Urothelium cell line (cell line): ENCODE measurements at regions not wholly inside any gene's neighbourhood (a gene's known extent, or its start where the extent isn't known, plus 50 kb on each side); places are given as distances from the start of the nearest gene placed in this dataset.

Experiments
- DNase-seq: peaks from one replicate; pipeline ENCODE4 v3.0.0; 2011; ENCODE audit warnings: low spot score, mixed read lengths
- FAIRE-seq: peaks from 2 replicates; lab custom pipeline; 2011; peaks lifted over from hg19 to GRCh38; lab: Jason Lieb, UNC

- FAIRE-seq (no peak), DNase-seq (no peak)
These were observed 202.5 kb upstream of the DUSP10 start for GRCh38 chr1:221944247-221944870.

DNA sequence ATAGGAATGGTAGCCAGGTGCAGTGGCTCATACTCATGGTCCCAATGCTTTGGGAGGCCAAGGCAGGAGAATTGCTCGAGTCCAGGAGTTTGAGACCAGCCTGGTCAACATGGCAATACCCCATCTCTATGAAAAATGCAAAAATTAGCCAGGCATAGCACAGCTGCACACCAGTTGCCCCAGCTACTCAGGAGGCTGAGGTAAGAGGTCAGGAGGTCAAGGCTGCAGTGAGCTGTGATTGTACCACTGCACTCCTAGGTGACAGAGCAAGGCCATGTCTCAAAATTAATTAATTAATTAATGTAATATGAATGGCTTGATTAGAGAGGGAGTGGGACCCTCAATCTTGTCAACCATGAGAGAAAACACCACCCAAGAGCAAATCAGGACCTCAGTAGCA lies 198.7 kb upstream of the DUSP10 start:
- DNase-seq = no peak
- no peak for FAIRE-seq

GRCh38 chr1:221939607-221940006 lies 197.7 kb upstream of the DUSP10 start:
- FAIRE-seq (no peak), DNase-seq (no peak)

DNA sequence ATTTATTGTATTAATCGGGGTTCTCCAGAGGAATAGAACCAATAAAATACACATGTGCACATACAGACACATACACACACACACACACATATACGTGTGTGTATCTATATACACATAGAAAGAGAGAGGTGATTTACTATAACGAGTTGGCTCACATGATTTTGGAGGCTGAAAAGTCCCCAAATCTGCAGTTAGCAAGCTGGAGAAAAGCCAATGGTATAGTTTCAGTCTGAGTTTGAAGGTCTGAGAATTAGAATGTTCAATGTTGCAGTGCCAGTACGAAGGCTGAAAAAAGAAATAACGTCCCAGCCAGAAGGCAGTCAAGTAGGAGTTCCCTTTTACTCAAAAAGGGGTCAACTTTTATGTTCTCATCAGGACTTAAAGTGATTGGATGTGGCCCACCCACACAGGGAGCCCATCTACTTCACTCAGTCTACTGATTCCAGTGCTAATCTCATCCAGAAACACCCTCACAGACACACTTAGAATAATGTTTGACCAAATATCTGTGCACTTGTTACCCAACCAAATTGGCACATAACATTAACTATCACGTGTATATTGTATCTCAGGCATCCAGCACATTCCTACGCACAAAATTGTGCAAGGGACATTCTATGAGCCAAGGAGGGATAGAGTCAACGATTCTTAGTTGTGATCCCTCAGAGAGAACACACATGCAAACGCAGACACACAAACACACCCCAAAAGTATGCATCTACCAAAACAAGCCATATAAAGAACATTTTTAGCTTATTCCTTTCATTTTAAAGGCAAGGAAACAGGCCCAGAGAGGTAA lies 195.5 kb upstream of the DUSP10 start:
- FAIRE-seq (no peak), DNase-seq (no peak)

DNA sequence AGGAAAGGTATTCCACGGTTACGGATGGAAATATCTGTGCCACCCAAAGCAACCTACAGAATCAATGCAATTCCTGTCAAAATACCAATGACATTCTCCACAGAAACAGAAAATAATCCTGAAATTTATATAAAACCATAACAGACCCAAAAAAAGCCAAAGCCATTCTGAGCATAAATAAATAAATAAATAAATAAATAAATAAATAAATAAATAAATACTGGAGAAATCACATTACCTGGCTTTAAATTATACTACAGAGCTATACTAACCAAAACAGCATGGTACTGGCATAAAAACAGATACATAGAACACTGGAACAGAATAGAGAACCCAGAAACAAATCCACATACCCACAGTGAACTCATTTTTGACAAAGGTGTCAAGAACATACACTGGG lies 191.9 kb upstream of the DUSP10 start:
- FAIRE-seq (no peak), DNase-seq (no peak)

- DNase-seq (no peak), FAIRE-seq (no peak)
These were observed 184.6 kb upstream of the DUSP10 start for GRCh38 chr1:221926441-221926840.

DNA sequence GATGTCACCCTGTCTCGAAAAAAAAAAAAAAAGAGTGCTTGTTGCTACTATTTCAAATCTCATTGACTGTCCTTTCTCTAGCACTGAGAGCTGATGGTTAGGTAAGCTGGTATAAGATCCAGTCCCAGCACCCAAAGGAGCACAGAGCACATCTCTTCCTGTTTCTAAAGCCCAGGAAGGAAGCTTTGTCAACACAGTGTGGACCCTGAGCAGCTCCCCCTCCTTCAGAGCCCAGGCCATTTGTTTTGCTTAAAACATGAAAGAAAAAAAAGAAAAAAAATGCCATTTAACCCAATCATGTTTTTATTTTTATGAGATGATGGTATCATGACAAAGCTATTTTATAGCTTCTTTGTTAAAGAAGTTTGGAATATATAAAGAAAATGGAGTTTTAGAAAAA lies 184.1 kb upstream of the DUSP10 start:
- DNase-seq (no peak), FAIRE-seq (no peak)

DNA sequence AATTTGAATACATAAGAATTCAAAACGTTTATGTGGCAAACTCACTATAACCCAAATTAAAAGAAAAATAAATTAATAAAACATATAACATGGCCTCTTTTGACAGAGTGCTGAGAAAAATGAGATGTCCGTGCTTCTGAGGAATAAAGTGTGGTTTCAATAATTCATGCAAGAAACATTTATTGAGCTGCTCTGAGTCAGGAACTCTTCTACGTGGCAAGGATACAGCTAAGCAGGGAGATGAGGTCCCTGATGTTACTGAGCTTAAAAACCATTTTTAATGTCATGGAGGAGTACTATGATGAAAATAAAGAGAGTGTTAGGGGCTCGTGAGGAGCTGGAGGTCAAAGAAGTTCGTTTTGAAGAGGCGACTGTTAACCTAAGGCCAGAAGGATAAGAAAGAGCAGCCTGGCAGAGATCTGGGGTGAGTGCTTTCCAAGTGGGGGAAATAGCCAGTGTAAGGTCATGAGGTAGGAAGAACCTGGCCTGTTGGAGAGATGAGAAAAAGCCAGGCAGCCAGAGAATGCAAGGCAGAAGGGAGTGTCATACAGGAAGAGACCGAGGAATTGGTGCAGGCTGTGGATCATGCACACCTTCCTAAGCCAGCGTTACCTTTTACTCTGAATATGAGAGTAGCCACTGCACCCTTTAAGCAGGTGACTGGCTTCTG lies 182.2 kb upstream of the DUSP10 start:
- DNase-seq = no peak
- no peak for FAIRE-seq

GRCh38 chr1:221921936-221922335 lies 180.0 kb upstream of the DUSP10 start:
- DNase-seq = no peak
- no peak for FAIRE-seq

DNA sequence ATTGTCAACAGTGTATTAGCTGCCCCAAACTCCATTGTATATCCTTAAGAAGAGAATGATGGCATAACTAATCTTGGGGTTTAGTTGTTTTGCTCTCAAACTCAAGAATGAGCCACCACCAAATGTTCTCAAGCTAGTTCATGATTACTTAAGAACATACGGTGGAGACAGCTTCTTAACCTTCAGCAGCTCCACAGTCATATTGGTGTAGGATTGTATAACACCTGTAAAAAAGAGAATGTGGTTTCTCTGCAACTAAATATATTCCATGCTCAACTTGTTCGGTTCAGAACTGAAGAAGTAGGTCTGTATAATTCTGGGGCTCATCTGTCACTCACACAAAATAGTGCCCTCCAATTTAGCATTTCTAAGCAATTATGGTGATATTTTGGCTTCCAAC lies 177.9 kb upstream of the DUSP10 start:
- DNase-seq (no peak), FAIRE-seq (no peak)

GRCh38 chr1:221919341-221919740 lies 177.5 kb upstream of the DUSP10 start:
- DNase-seq (no peak), FAIRE-seq (no peak)

DNA sequence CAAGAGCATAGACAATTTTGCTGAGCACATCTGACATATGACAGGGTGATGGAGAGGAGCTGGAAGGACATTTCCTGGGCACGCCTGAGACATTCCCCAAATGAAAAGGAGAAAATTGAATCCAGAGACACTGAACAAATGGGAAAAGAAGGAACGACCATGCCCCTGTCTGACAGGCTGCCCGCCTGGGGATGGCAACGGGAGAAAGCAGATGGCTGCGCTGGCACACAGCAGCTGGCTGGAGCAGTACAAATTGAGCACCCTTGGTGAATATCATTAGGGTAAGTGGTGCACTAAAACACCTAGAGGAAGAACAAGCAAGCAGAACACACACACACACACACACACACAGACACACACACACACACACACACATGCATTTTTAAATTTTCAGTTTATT lies 174.3 kb upstream of the DUSP10 start:
- FAIRE-seq = no peak
- DNase-seq = no peak

DNA sequence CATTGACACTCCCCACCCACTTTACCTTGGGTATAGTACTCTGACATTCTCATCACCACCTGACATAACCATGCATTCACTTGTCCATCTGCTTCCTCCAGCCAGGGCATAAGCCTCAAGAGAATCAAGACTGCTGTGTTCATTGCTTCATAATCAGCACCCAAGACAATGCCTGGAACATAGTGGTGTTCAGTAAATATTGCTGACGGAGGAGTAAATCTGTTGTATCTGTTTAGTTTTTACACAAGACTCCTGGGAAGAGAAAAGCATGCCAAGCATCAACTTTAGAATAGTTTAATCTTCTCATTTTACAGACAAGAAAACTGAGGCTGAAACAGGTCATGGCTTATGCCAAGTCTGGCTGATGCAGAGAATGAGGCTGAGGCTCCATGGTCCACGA lies 173.9 kb upstream of the DUSP10 start:
- FAIRE-seq = no peak
- no peak for DNase-seq

GRCh38 chr1:221913351-221913892 lies 171.5 kb upstream of the DUSP10 start:
- no peak for DNase-seq
- no peak for FAIRE-seq

DNA sequence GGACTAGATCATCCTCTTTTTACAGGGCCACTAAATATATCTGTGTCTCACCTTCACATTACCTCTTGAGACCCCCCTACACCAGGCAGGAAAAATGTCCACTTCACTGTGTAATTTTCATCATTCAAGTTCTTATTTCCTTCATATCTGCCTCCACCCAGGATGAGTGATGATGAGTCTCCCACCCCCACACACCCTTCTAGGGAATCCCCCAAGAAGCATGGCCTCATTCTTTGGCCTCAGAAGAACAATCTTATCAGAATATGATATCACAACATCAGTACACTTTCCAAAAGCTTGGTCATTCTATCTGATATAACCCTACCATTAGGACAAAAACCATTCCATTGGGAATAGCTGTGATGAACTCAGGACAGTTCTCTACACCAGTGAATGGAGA lies 170.3 kb upstream of the DUSP10 start:
- FAIRE-seq = no peak
- no peak for DNase-seq

DNA sequence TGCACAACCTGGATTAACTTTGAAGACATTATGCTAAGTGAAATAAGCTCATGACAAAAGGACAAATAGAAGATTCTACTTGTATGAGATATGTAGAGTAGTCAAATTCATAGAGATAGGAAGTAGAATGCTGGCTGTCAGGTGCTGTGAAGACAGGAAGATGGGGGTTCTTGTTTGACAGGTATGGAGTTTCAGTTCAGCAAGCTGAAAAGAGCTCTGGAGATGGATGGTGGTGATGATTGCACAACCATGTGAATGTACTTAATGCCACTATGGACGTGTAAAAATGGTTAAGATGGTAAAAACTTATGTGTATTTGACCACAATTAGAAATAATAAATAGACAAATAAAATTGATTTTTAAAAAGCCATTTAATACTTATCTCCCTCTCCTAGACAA lies 169.8 kb upstream of the DUSP10 start:
- DNase-seq (no peak), FAIRE-seq (no peak)

- DNase-seq = no peak
- FAIRE-seq = no peak
These were observed 168.3 kb upstream of the DUSP10 start for GRCh38 chr1:221910222-221910621.

GRCh38 chr1:221908573-221908972 lies 166.7 kb upstream of the DUSP10 start:
- DNase-seq = no peak
- FAIRE-seq = no peak

DNA sequence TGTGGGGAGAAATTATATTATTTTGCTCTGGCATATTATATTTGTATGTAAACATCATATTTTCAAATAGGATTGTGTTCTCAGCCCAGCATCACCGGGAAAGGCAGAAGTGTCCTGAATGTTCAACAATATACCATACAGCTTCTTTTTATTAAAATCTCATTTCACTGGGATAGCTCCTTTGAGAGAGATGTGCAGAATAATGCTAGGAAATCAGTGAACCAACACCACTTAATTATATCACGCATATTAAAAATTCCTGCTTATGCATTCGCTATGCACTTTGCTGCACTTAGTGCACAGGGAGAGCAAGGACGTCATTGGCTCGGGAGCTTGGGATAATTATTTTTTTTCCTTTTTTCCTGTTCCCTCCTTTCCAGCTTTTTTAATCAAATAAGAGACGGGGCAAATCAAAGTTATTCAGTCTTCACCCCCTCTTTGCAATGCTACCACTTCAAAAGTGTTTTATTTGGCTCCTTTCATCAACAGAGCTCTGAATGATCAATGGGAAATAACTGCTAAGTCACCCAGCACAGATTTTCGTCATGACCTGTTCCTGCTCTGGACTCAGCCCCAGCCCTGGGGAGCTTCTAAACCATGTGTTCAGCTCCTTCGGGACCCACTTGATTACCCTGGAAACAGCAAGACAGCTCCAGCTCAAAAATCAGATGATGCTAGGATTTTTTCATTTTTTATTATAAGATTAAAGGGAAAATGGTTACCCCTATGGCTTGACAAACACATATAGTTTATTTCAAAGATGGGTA lies 165.5 kb upstream of the DUSP10 start:
- no peak for FAIRE-seq
- no peak for DNase-seq

GRCh38 chr1:221905802-221906201 lies 163.9 kb upstream of the DUSP10 start:
- no peak for FAIRE-seq
- DNase-seq = no peak

DNA sequence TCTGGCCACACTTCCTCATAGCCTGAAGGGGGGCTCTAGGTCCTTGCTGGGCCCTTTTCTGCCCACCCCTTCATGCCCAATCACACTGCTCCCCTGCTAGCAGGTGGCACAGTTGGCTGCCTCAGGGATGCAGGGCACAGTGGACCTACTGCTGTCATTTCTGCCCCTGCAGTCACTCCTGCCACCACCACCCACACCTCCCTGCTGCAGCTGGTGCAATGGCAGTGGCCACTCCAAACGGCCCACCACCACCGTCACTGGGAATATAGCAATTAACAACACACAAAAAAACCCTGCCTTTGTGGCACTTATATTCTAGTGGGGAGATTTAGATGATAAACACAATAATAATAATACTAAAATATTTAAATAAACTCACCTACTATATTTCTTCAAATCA lies 162.4 kb upstream of the DUSP10 start:
- FAIRE-seq = no peak
- DNase-seq = no peak
